Heart right ventricle (tissue), 16 donors: ENCODE measurements at regions not wholly inside any gene's neighbourhood (a gene's known extent, or its start where the extent isn't known, plus 50 kb on each side); places are given as distances from the start of the nearest gene placed in this dataset.

Experiments used
- ATAC-seq, 8 donors: fragments of 200-7000 bp; cut with Tn5 transposase; one replicate each; pipeline ENCODE4 v1.9.1; 2020; ENCODE audit warnings: mild to moderate bottlenecking in 8 of 8, moderate library complexity in 8 of 8, moderate number of reproducible peaks in 1 of 8
- DNase-seq, 2 donors: peaks; one replicate each; pipeline ENCODE4 v3.0.0-alpha.2; 2020
- H3K27ac ChIP-seq, 10 donors: fragments of 200-600 bp; sonication (generic) in 2 of 10; one replicate each; pipeline versions ENCODE4 v1.5.0 to v1.8.0; 2020 to 2022; ENCODE audit warnings: mild to moderate bottlenecking in 3 of 10
- H3K27me3 ChIP-seq, 7 donors: fragments of 200-600 bp; one replicate each; pipeline ENCODE4 v1.8.0; 2021 to 2022; ENCODE audit warnings: mild to moderate bottlenecking in 2 of 7
- H3K36me3 ChIP-seq, 9 donors: fragments of 200-600 bp; sonication (generic) in 1 of 9; one replicate each; pipeline versions ENCODE4 v1.5.0 to v1.8.0; 2020 to 2022; ENCODE audit warnings: mild to moderate bottlenecking in 2 of 9
- H3K4me1 ChIP-seq, 9 donors: fragments of 200-600 bp; sonication (generic) in 1 of 9; one replicate each; pipeline versions ENCODE4 v1.5.0 to v1.8.0; 2020 to 2022; ENCODE audit warnings: mild to moderate bottlenecking in 4 of 9
- H3K4me3 ChIP-seq, 10 donors: fragments of 200-600 bp; sonication (generic) in 2 of 10; one replicate each; pipeline versions ENCODE4 v1.5.0 to v1.8.0; 2020 to 2022; ENCODE audit warnings: mild to moderate bottlenecking in 7 of 10, moderate library complexity in 2 of 10
- H3K9me3 ChIP-seq, 11 donors: fragments of 200-600 bp in 10 of 11; sonication (generic) in 2 of 11; one replicate each; pipeline versions ENCODE4 v1.5.0 to v1.8.0; 2013 to 2022; ENCODE audit warnings: mild to moderate bottlenecking in 2 of 11, control low read depth in 1 of 11, moderate library complexity in 1 of 11
- CTCF ChIP-seq, 9 donors: fragments of 200-600 bp; sonication (generic) in 2 of 9; IDR thresholded peaks; one replicate each; pipeline versions ENCODE4 v1.5.0 to v1.8.0; 2021 to 2022; ENCODE audit warnings: antibody characterized with exemption in 9 of 9, mild to moderate bottlenecking in 5 of 9, moderate library complexity in 1 of 9
- WGBS, 2 donors: extraction: QIAGEN DNeasy Blood & Tissue Kit; methylation state at CpG; one replicate each; pipeline ENCODE4 v1.1.7; 2013; ENCODE audit warnings: inconsistent platforms in 1 of 2; 5-methylcytosine and 5-hydroxymethylcytosine counted together
- intact Hi-C, 10 donors: fragments of 100-400 bp; cut with DNase I; formaldehyde crosslinking; loops; one replicate each; pipeline versions ENCODE4 v1.11.1 to v1.14.2; 2022
- donor health status: Arrhythmogenic right ventricular cardiomyopathy.
- donor health status: ischemic (EF 13 %, LVEDD 7.1; RV severe dilation, severe dysfunction).
- donor health status: healthy with polysubstance abuse.
- donor health status: DM: no; HTN: yes; CAD: no.
- donor health status: DM: no; HTN: no; CAD: no.
- donor health status: ischemic (EF 25% LVEDD 6.9; RV normal size, moderate dysfunction).
- donor health status: ischemic (EF 25% LVEDD 5.7; RV mildly dilated, moderate dysfunction).
- donor health status: healthy.
- donor health status: DM: yes; HTN: yes; CAD: no.
- donor health status: Ischemic cardiomyopathy.
- donor health status: ischemic (EF 35%, LVEDD 5.7; RV mildly dilated, moderate dysfunction).
- donor health status: nonischemic (EF 11% LVEDD 7.7; RV severe dilation, severe dysfunction).
- donor health status: DM: yes; HTN: yes; CAD: no.
- donor health status: PGD.
- donor health status: ischemic (EF 29% LVEDD 5.4; RV normal size, mild dysfunction).
- donor health status: nonischemic (EF 23%, LVEDD 6.1; RV moderate dilation, normal function).

- Histone ChIP-seq H3K27me3 (no peaks in the 10 kb centered on the region), H3K4me1 (no peaks in the 10 kb centered on the region), H3K27ac (no peak overlapping the region), H3K36me3 (no peaks in the 10 kb centered on the region), H3K4me3 (no peak overlapping the region), H3K9me3 (no peaks in the 10 kb centered on the region)
- WGBS, 2 donors: 91 to 92% methylated on average over 2 of the region's 2 CpGs
- ATAC-seq: no peak
- no peak for DNase-seq
- intact Hi-C loops: no loop called here
- TF ChIP-seq CTCF (IDR thresholded peaks at IDR 0.05): no peak
These were observed 263.8 kb upstream of the CDIN1 start for GRCh38 chr15:36315649-36316048.

- Histone ChIP-seq H3K4me1 (no peaks in the 10 kb centered on the region), H3K27ac (no peak overlapping the region), H3K27me3 (no peaks in the 10 kb centered on the region), H3K36me3 (no peaks in the 10 kb centered on the region), H3K9me3 (peaks cover 0 to 6% (median 0%) of the 10 kb centered on the region in 11 donors), H3K4me3 (no peak overlapping the region)
- intact Hi-C loops: loop anchor here in 1 of 10 donors (10.0 kb wide), 1 partner anchor 61 kb away; no protein-coding TSS in a partner anchor
- DNase-seq: no peak
- TF ChIP-seq CTCF (IDR thresholded peaks at IDR 0.05): no peak
- WGBS, 2 donors: 88 to 94% methylated on average over 3 of the region's 3 CpGs
- ATAC-seq: no peak
These were observed 255.8 kb upstream of the CDIN1 start for GRCh38 chr15:36323615-36324014.

GRCh38 chr15:36325206-36325605 lies 254.2 kb upstream of the CDIN1 start:
- TF ChIP-seq CTCF (IDR thresholded peaks at IDR 0.05): no peak
- no peak overlapping the region for H3K27ac ChIP-seq
- H3K36me3 ChIP-seq: no peaks in the 10 kb centered on the region
- no peak overlapping the region for H3K4me3 ChIP-seq
- H3K9me3 ChIP-seq: peaks cover 0 to 11% (median 0%) of the 10 kb centered on the region in 11 donors
- H3K27me3 ChIP-seq: no peaks in the 10 kb centered on the region
- H3K4me1 ChIP-seq: no peaks in the 10 kb centered on the region
- 92% methylated on average over 2 of the region's 2 CpGs for WGBS, 2 donors
- intact Hi-C loops: loop anchor here in 1 of 10 donors (10.0 kb wide), 1 partner anchor 60 kb away; no protein-coding TSS in a partner anchor
- no peak for DNase-seq
- no peak for ATAC-seq

- H3K4me3 ChIP-seq: no peak overlapping the region
- no peak overlapping the region for H3K27ac ChIP-seq
- H3K36me3 ChIP-seq: no peaks in the 10 kb centered on the region
- TF ChIP-seq CTCF (IDR thresholded peaks at IDR 0.05): no peak
- H3K27me3 ChIP-seq: no peaks in the 10 kb centered on the region
- intact Hi-C loops: loop anchor here in 1 of 10 donors (10.0 kb wide), 1 partner anchor 55 kb away; no protein-coding TSS in a partner anchor
- ATAC-seq (no peak), DNase-seq (no peak)
- WGBS, 2 donors: 89 to 90% methylated on average over 9 of the region's 9 CpGs
- peaks cover 0 to 11% (median 0%) of the 10 kb centered on the region in 11 donors for H3K9me3 ChIP-seq
- peaks cover 0 to 8% (median 0%) of the 10 kb centered on the region in 9 donors for H3K4me1 ChIP-seq
These were observed 249.8 kb upstream of the CDIN1 start for GRCh38 chr15:36329592-36329991.
